ENCODE measurements at regions not wholly inside any gene's neighbourhood (a gene's known extent, or its start where the extent isn't known, plus 50 kb on each side); places are given as distances from the start of the nearest gene placed in this dataset.

DNA sequence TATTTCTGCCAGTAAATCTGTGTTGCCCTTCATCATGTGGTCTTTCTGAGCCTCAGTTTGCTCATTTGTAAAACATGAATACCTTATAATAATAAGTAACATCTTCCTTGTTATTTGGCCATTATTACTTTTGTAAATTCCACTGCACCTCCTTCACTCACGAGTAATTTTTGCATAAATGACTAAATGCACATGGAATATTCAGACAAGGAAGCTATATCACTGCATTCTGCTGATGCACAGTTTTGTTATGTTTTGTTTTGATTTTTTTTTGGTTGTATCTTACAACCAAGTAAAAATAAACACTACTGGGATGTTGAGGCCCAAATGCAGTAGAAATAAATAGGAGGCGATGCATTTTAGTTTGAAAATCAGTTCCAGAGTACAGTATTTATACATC lies 185.3 kb upstream of the POU3F3 start:
- TF ChIP-seq ZFX (IDR thresholded peaks at IDR 0.05) = no peak
- no peak for TF ChIP-seq POLR2A (IDR thresholded peaks at IDR 0.05; ENCODE audit: borderline replicate concordance, extremely low read depth, insufficient read depth, insufficient read length)
- no peak for TF ChIP-seq POLR2AphosphoS5 (IDR thresholded peaks at IDR 0.05; ENCODE audit: low read depth, low read length)
- no peak for TF ChIP-seq YY1 (IDR thresholded peaks at IDR 0.05; ENCODE audit: extremely low read depth, insufficient replicate concordance, low read depth, low read length)
- no peak for TF ChIP-seq EZH2 (IDR thresholded peaks at IDR 0.05)
- TF ChIP-seq, protein P1, sequence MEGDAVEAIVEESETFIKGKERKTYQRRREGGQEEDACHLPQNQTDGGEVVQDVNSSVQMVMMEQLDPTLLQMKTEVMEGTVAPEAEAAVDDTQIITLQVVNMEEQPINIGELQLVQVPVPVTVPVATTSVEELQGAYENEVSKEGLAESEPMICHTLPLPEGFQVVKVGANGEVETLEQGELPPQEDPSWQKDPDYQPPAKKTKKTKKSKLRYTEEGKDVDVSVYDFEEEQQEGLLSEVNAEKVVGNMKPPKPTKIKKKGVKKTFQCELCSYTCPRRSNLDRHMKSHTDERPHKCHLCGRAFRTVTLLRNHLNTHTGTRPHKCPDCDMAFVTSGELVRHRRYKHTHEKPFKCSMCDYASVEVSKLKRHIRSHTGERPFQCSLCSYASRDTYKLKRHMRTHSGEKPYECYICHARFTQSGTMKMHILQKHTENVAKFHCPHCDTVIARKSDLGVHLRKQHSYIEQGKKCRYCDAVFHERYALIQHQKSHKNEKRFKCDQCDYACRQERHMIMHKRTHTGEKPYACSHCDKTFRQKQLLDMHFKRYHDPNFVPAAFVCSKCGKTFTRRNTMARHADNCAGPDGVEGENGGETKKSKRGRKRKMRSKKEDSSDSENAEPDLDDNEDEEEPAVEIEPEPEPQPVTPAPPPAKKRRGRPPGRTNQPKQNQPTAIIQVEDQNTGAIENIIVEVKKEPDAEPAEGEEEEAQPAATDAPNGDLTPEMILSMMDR (IDR thresholded peaks at IDR 0.05 in 2 of 3, conservative IDR thresholded peaks at IDR 0.05 in 1 of 3; ENCODE audit: borderline replicate concordance in 1 of 3, insufficient read depth in 1 of 3, low read depth in 2 of 3, low read length in 2 of 3) = no peak
- TF ChIP-seq, protein P2, sequence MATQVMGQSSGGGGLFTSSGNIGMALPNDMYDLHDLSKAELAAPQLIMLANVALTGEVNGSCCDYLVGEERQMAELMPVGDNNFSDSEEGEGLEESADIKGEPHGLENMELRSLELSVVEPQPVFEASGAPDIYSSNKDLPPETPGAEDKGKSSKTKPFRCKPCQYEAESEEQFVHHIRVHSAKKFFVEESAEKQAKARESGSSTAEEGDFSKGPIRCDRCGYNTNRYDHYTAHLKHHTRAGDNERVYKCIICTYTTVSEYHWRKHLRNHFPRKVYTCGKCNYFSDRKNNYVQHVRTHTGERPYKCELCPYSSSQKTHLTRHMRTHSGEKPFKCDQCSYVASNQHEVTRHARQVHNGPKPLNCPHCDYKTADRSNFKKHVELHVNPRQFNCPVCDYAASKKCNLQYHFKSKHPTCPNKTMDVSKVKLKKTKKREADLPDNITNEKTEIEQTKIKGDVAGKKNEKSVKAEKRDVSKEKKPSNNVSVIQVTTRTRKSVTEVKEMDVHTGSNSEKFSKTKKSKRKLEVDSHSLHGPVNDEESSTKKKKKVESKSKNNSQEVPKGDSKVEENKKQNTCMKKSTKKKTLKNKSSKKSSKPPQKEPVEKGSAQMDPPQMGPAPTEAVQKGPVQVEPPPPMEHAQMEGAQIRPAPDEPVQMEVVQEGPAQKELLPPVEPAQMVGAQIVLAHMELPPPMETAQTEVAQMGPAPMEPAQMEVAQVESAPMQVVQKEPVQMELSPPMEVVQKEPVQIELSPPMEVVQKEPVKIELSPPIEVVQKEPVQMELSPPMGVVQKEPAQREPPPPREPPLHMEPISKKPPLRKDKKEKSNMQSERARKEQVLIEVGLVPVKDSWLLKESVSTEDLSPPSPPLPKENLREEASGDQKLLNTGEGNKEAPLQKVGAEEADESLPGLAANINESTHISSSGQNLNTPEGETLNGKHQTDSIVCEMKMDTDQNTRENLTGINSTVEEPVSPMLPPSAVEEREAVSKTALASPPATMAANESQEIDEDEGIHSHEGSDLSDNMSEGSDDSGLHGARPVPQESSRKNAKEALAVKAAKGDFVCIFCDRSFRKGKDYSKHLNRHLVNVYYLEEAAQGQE (IDR thresholded peaks at IDR 0.05; ENCODE audit: low read depth) = no peak
- no peak for TF ChIP-seq CEBPB (IDR thresholded peaks at IDR 0.05; ENCODE audit: low read depth)
- TF ChIP-seq EZH2phosphoT487 (IDR thresholded peaks at IDR 0.05; ENCODE audit: borderline replicate concordance) = no peak
- TF ChIP-seq, protein P3, sequence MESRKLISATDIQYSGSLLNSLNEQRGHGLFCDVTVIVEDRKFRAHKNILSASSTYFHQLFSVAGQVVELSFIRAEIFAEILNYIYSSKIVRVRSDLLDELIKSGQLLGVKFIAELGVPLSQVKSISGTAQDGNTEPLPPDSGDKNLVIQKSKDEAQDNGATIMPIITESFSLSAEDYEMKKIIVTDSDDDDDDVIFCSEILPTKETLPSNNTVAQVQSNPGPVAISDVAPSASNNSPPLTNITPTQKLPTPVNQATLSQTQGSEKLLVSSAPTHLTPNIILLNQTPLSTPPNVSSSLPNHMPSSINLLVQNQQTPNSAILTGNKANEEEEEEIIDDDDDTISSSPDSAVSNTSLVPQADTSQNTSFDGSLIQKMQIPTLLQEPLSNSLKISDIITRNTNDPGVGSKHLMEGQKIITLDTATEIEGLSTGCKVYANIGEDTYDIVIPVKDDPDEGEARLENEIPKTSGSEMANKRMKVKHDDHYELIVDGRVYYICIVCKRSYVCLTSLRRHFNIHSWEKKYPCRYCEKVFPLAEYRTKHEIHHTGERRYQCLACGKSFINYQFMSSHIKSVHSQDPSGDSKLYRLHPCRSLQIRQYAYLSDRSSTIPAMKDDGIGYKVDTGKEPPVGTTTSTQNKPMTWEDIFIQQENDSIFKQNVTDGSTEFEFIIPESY (IDR thresholded peaks at IDR 0.05; ENCODE audit: extremely low read depth, insufficient replicate concordance, low read length) = no peak
- TF ChIP-seq SRF (IDR thresholded peaks at IDR 0.05; ENCODE audit: low read depth) = no peak
- TF ChIP-seq, protein P4, sequence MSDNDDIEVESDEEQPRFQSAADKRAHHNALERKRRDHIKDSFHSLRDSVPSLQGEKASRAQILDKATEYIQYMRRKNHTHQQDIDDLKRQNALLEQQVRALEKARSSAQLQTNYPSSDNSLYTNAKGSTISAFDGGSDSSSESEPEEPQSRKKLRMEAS (IDR thresholded peaks at IDR 0.05) = no peak
- TF ChIP-seq ELF1 (IDR thresholded peaks at IDR 0.05; ENCODE audit: borderline replicate concordance, low read depth) = no peak
- no peak for TF ChIP-seq EGR1 (IDR thresholded peaks at IDR 0.05; ENCODE audit: low read depth)
